Left lung (tissue), 4 donors: ENCODE measurements at regions not wholly inside any gene's neighbourhood (a gene's known extent, or its start where the extent isn't known, plus 50 kb on each side); places are given as distances from the start of the nearest gene placed in this dataset.

Experiments used
- ATAC-seq: fragments of 200-7000 bp; cut with Tn5 transposase; one replicate; pipeline ENCODE4 v1.9.1; 2020; ENCODE audit warnings: moderate library complexity
- DNase-seq, 4 donors: peaks; one replicate each; pipeline ENCODE4 v3.0.0-alpha.2; 2013 to 2020
- H3K27ac ChIP-seq, 2 donors: fragments of 200-600 bp; sonication (generic) in 1 of 2; one replicate each; pipeline versions ENCODE4 v1.5.0 to v1.8.0; 2020 to 2021
- H3K27me3 ChIP-seq, 2 donors: fragments of 200-600 bp; sonication (generic) in 1 of 2; one replicate each; pipeline versions ENCODE4 v1.5.0 to v1.8.0; 2020 to 2021
- H3K36me3 ChIP-seq, 2 donors: fragments of 200-600 bp; sonication (generic) in 1 of 2; one replicate each; pipeline versions ENCODE4 v1.5.0 to v1.8.0; 2020 to 2021
- H3K4me1 ChIP-seq, 2 donors: fragments of 200-600 bp; one replicate each; pipeline ENCODE4 v1.8.0; 2021
- H3K4me3 ChIP-seq, 2 donors: fragments of 200-600 bp; sonication (generic) in 1 of 2; one replicate each; pipeline versions ENCODE4 v1.5.0 to v1.8.0; 2020 to 2021; ENCODE audit warnings: mild to moderate bottlenecking in 1 of 2
- H3K9me3 ChIP-seq, 2 donors: fragments of 200-600 bp; sonication (generic) in 1 of 2; one replicate each; pipeline versions ENCODE4 v1.5.0 to v1.8.0; 2020 to 2021
- CTCF ChIP-seq, 2 donors: fragments of 200-600 bp; sonication (generic) in 1 of 2; IDR thresholded peaks; one replicate each; pipeline versions ENCODE4 v1.5.0 to v1.8.0; 2021; ENCODE audit warnings: antibody characterized with exemption in 2 of 2
- intact Hi-C, 2 donors: fragments of 100-400 bp; cut with DNase I; formaldehyde crosslinking; loops; one replicate each; pipeline versions ENCODE4 v1.11.2 to v1.14.2; 2022
- donor health status: DM: no; HTN: yes; CAD: no.
- donor health status: DM: no; HTN: no; CAD: no.

GRCh38 chr6:138550346-138550767, 51.1 kb upstream of the NHSL1 start:
- no peaks in the 10 kb centered on the region for H3K9me3 ChIP-seq
- ATAC-seq = peak; percentile 29
- no peak for TF ChIP-seq CTCF (IDR thresholded peaks at IDR 0.05)
- intact Hi-C loops = no loop called here
- no peaks in the 10 kb centered on the region for H3K27me3 ChIP-seq
- H3K36me3 ChIP-seq = no peaks in the 10 kb centered on the region
- no peak overlapping the region for H3K27ac ChIP-seq
- DNase-seq = no peak
- no peak overlapping the region for H3K4me3 ChIP-seq
- H3K4me1 ChIP-seq = peaks cover 0 to 25% of the 10 kb centered on the region in 2 donors

GRCh38 chr6:138554146-138554545, 54.9 kb upstream of the NHSL1 start:
- intact Hi-C loops = no loop called here
- ATAC-seq (no peak), DNase-seq (no peak)
- Histone ChIP-seq H3K27me3 (no peaks in the 10 kb centered on the region), H3K4me1 (peaks cover 0 to 10% of the 10 kb centered on the region in 2 donors), H3K36me3 (no peaks in the 10 kb centered on the region), H3K27ac (peak overlapping the region in 1 of 2 donors; percentile 74), H3K9me3 (no peaks in the 10 kb centered on the region), H3K4me3 (no peak overlapping the region)
- no peak for TF ChIP-seq CTCF (IDR thresholded peaks at IDR 0.05)

- H3K4me1 ChIP-seq = peaks cover 0 to 10% of the 10 kb centered on the region in 2 donors
- ATAC-seq = peak; percentile 78
- no peak overlapping the region for H3K4me3 ChIP-seq
- no peak for TF ChIP-seq CTCF (IDR thresholded peaks at IDR 0.05)
- H3K36me3 ChIP-seq = no peaks in the 10 kb centered on the region
- H3K9me3 ChIP-seq = no peaks in the 10 kb centered on the region
- H3K27me3 ChIP-seq = no peaks in the 10 kb centered on the region
- H3K27ac ChIP-seq = peak overlapping the region; percentile 69 to 74
- no peak for DNase-seq
- intact Hi-C loops = no loop called here
Observed at GRCh38 chr6:138555421-138555988, 56.2 kb upstream of the NHSL1 start.

- intact Hi-C loops = no loop called here
Observed at GRCh38 chr6:138557147-138557546, 57.9 kb upstream of the NHSL1 start.

GRCh38 chr6:138559143-138559542, 59.8 kb upstream of the NHSL1 start:
- Histone ChIP-seq H3K9me3 (no peaks in the 10 kb centered on the region), H3K27me3 (no peaks in the 10 kb centered on the region), H3K36me3 (no peaks in the 10 kb centered on the region), H3K4me3 (no peak overlapping the region), H3K4me1 (peaks cover 0 to under 1% of the 10 kb centered on the region in 2 donors), H3K27ac (peak overlapping the region in 1 of 2 donors; percentile 60)
- DNase-seq (no peak), ATAC-seq (no peak)
- intact Hi-C loops = no loop called here
- no peak for TF ChIP-seq CTCF (IDR thresholded peaks at IDR 0.05)

More at GRCh38 chr6:138557147-138557546, 57.9 kb upstream of the NHSL1 start:
- ATAC-seq (no peak), DNase-seq (no peak)
- Histone ChIP-seq H3K36me3 (no peaks in the 10 kb centered on the region), H3K9me3 (no peaks in the 10 kb centered on the region), H3K4me1 (peaks cover 0 to 8% of the 10 kb centered on the region in 2 donors), H3K27me3 (no peaks in the 10 kb centered on the region), H3K4me3 (no peak overlapping the region), H3K27ac (no peak overlapping the region)
- TF ChIP-seq CTCF (IDR thresholded peaks at IDR 0.05) = no peak
